Muscle of leg (tissue), 3 donors: ENCODE measurements at regions not wholly inside any gene's neighbourhood (a gene's known extent, or its start where the extent isn't known, plus 50 kb on each side); places are given as distances from the start of the nearest gene placed in this dataset.

Experiments used
- DNase-seq: peaks from one replicate; pipeline ENCODE4 v3.0.0; 2013
- H3K27ac ChIP-seq: one replicate; pipeline ENCODE4 v1.5.1; 2013; ENCODE audit warnings: mild to moderate bottlenecking, low read length, control low read depth
- H3K27me3 ChIP-seq: one replicate; pipeline ENCODE4 v1.6.1; 2013; ENCODE audit warnings: low read length; ENCODE audit not compliant: control insufficient read depth, insufficient read depth
- H3K36me3 ChIP-seq: one replicate; pipeline ENCODE4 v1.6.1; 2013; ENCODE audit warnings: low read length; ENCODE audit not compliant: control insufficient read depth, insufficient read depth
- H3K4me1 ChIP-seq: one replicate; pipeline ENCODE4 v1.6.1; 2013; ENCODE audit warnings: low read length; ENCODE audit not compliant: control insufficient read depth, insufficient read depth
- H3K4me3 ChIP-seq: one replicate; pipeline ENCODE4 v1.5.1; 2013; ENCODE audit warnings: low read length, control low read depth
- H3K9me3 ChIP-seq: replicated peaks from 2 replicates; pipeline ENCODE4 v1.6.1; 2013; ENCODE audit warnings: low read depth, low read length; ENCODE audit not compliant: control insufficient read depth
- WGBS: methylation state at CpG from one replicate; pipeline ENCODE4 v1.1.5; 2013; ENCODE audit warnings: missing lambda C conversion rate; ENCODE audit not compliant: insufficient coverage; 5-methylcytosine and 5-hydroxymethylcytosine counted together

- H3K27ac ChIP-seq: no peak overlapping the region
- H3K36me3 ChIP-seq: no peaks in the 10 kb centered on the region
- peaks cover 6% of the 10 kb centered on the region for H3K9me3 ChIP-seq
- no peak for DNase-seq
- H3K4me1 ChIP-seq: peaks cover 12% of the 10 kb centered on the region
- no peaks in the 10 kb centered on the region for H3K27me3 ChIP-seq
- H3K4me3 ChIP-seq: no peak overlapping the region
- 84% methylated on average over 9 of the region's 11 CpGs for WGBS
These were observed 117.8 kb upstream of the NXT1 start for GRCh38 chr20:23232679-23233308.

- Histone ChIP-seq H3K4me3 (no peak overlapping the region), H3K27me3 (no peaks in the 10 kb centered on the region), H3K9me3 (peaks cover 6% of the 10 kb centered on the region), H3K4me1 (peaks cover 12% of the 10 kb centered on the region), H3K27ac (no peak overlapping the region), H3K36me3 (no peaks in the 10 kb centered on the region)
- no peak for DNase-seq
- WGBS: 80% methylated on average over 4 of the region's 4 CpGs
These were observed 118.4 kb upstream of the NXT1 start for GRCh38 chr20:23232219-23232581.

GRCh38 chr20:23231561-23232218, 118.9 kb upstream of the NXT1 start:
- 74% methylated on average over 6 of the region's 6 CpGs for WGBS

GRCh38 chr20:23230766-23231385, 119.7 kb upstream of the NXT1 start:
- Histone ChIP-seq H3K36me3 (no peaks in the 10 kb centered on the region), H3K4me1 (peaks cover 12% of the 10 kb centered on the region), H3K9me3 (peaks cover 6% of the 10 kb centered on the region), H3K27ac (no peak overlapping the region), H3K27me3 (no peaks in the 10 kb centered on the region), H3K4me3 (no peak overlapping the region)
- DNase-seq: no peak
- 78% methylated on average over 16 of the region's 16 CpGs for WGBS

More at GRCh38 chr20:23231561-23232218, 118.9 kb upstream of the NXT1 start:
- Histone ChIP-seq H3K9me3 (peaks cover 6% of the 10 kb centered on the region), H3K4me3 (no peak overlapping the region), H3K4me1 (peaks cover 12% of the 10 kb centered on the region), H3K27ac (no peak overlapping the region), H3K36me3 (no peaks in the 10 kb centered on the region), H3K27me3 (no peaks in the 10 kb centered on the region)
- no peak for DNase-seq

- H3K4me1 ChIP-seq: peaks cover 12% of the 10 kb centered on the region
- no peaks in the 10 kb centered on the region for H3K36me3 ChIP-seq
- WGBS: 89% methylated on average over 3 of the region's 3 CpGs
- H3K27ac ChIP-seq: no peak overlapping the region
- H3K27me3 ChIP-seq: no peaks in the 10 kb centered on the region
- no peak overlapping the region for H3K4me3 ChIP-seq
- DNase-seq: no peak
- peaks cover 4% of the 10 kb centered on the region for H3K9me3 ChIP-seq
These were observed 120.6 kb upstream of the NXT1 start for GRCh38 chr20:23229989-23230388.

GRCh38 chr20:23228912-23229311, 121.7 kb upstream of the NXT1 start:
- Histone ChIP-seq H3K9me3 (peaks cover 4% of the 10 kb centered on the region), H3K27me3 (no peaks in the 10 kb centered on the region), H3K4me3 (no peak overlapping the region), H3K4me1 (peaks cover 3% of the 10 kb centered on the region), H3K36me3 (no peaks in the 10 kb centered on the region), H3K27ac (no peak overlapping the region)
- DNase-seq: peak; percentile 28
- WGBS: 17% methylated on average over 1 of the region's 3 CpGs

- 100% methylated on average over 1 of the region's 7 CpGs for WGBS
- peaks cover 4% of the 10 kb centered on the region for H3K9me3 ChIP-seq
These were observed 122.6 kb upstream of the NXT1 start for GRCh38 chr20:23227976-23228375.

GRCh38 chr20:23227274-23227673, 123.3 kb upstream of the NXT1 start:
- H3K4me3 ChIP-seq: no peak overlapping the region
- H3K4me1 ChIP-seq: peaks cover 3% of the 10 kb centered on the region
- no peak for DNase-seq
- peaks cover 4% of the 10 kb centered on the region for H3K9me3 ChIP-seq
- H3K27me3 ChIP-seq: no peaks in the 10 kb centered on the region
- 66% methylated on average over 4 of the region's 4 CpGs for WGBS
- no peak overlapping the region for H3K27ac ChIP-seq
- H3K36me3 ChIP-seq: no peaks in the 10 kb centered on the region

More at GRCh38 chr20:23227976-23228375, 122.6 kb upstream of the NXT1 start:
- Histone ChIP-seq H3K27ac (no peak overlapping the region), H3K27me3 (no peaks in the 10 kb centered on the region), H3K4me3 (no peak overlapping the region), H3K4me1 (peaks cover 3% of the 10 kb centered on the region), H3K36me3 (no peaks in the 10 kb centered on the region)
- DNase-seq: no peak

- Histone ChIP-seq H3K4me3 (no peak overlapping the region), H3K27ac (no peak overlapping the region), H3K9me3 (peaks cover 4% of the 10 kb centered on the region), H3K27me3 (no peaks in the 10 kb centered on the region), H3K4me1 (peaks cover 3% of the 10 kb centered on the region), H3K36me3 (no peaks in the 10 kb centered on the region)
- DNase-seq: peak; percentile 43
- no CpG with 5 or more reads among the region's 2 CpGs for WGBS
These were observed 123.9 kb upstream of the NXT1 start for GRCh38 chr20:23226612-23227265.

GRCh38 chr20:23225407-23226060, 125.1 kb upstream of the NXT1 start:
- no peak overlapping the region for H3K4me3 ChIP-seq
- peaks cover 11% of the 10 kb centered on the region for H3K9me3 ChIP-seq
- DNase-seq: peak; percentile 50
- 81% methylated on average over 2 of the region's 6 CpGs for WGBS
- H3K27me3 ChIP-seq: no peaks in the 10 kb centered on the region
- H3K27ac ChIP-seq: no peak overlapping the region
- no peaks in the 10 kb centered on the region for H3K36me3 ChIP-seq
- peaks cover 3% of the 10 kb centered on the region for H3K4me1 ChIP-seq
